ENCODE measurements at regions not wholly inside any gene's neighbourhood (a gene's known extent, or its start where the extent isn't known, plus 50 kb on each side); places are given as distances from the start of the nearest gene placed in this dataset.

DNA sequence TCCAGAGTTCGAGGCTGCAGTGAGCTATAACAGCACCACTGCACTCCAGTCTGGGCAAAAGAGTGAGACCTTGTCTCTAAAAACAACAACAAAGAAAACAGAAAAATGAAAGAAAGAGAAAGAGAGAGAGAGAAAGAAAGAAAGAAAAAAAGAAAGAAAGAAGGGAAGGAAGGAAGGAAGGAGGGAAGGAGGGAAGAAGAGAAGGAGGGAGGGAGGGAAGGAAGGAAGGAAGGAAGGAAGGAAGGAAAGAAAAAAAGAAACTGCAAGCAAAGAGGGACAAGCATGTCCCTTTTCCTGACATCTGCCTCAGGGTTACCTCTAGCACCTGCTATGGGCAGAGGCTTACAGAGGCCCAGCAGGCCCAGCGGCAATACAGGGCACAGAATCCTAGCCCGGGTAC, 475.0 kb downstream of the MIAT start:
- Histone ChIP-seq H3K4me1 (ENCODE audit: control insufficient read depth in 2 of 2, insufficient read depth in 2 of 2, low read length in 2 of 2) (no peaks in the 10 kb centered on the region), H3K36me3 (ENCODE audit: control insufficient read depth in 2 of 3, insufficient read depth in 3 of 3, low read length in 3 of 3) (no peaks in the 10 kb centered on the region), H3K27ac (ENCODE audit: low read depth, low read length) (no peak overlapping the region), H3K9me3 (ENCODE audit: control insufficient read depth in 2 of 3, low read length in 3 of 3) (peaks cover 0 to 3% (median 0%) of the 10 kb centered on the region in 3 experiments), H3K27me3 (ENCODE audit: control insufficient read depth in 2 of 2, insufficient read depth in 2 of 2, low read length in 2 of 2) (no peaks in the 10 kb centered on the region), H3K4me3 (ENCODE audit: low read length) (no peak overlapping the region)
- Mint-ChIP-seq H3K4me1 (peaks cover 0 to 5% (median 0%) of the 10 kb centered on the region in 7 donors), H3K27ac (no peak overlapping the region), H3K36me3 (no peaks in the 10 kb centered on the region), H3K4me3 (no peak overlapping the region), H3K9me3 (peaks cover 0 to 10% (median 3%) of the 10 kb centered on the region in 11 donors), H3K27me3 (peaks cover 2 to 56% (median 28%) of the 10 kb centered on the region in 5 donors)
- CTCF ChIA-PET = no interaction called here
- POLR2A ChIA-PET = no interaction called here
- DNase-seq = no peak
- ATAC-seq = no peak
- intact Hi-C loops (cut with micrococcal nuclease) = no loop called here

- Histone ChIP-seq H3K27me3 (ENCODE audit: control insufficient read depth in 2 of 2, insufficient read depth in 2 of 2, low read length in 2 of 2) (no peaks in the 10 kb centered on the region), H3K4me3 (ENCODE audit: low read length) (no peak overlapping the region), H3K27ac (ENCODE audit: low read depth, low read length) (no peak overlapping the region), H3K9me3 (ENCODE audit: control insufficient read depth in 2 of 3, low read length in 3 of 3) (peaks cover 0 to 3% (median 0%) of the 10 kb centered on the region in 3 experiments), H3K4me1 (ENCODE audit: control insufficient read depth in 2 of 2, insufficient read depth in 2 of 2, low read length in 2 of 2) (no peaks in the 10 kb centered on the region), H3K36me3 (ENCODE audit: control insufficient read depth in 2 of 3, insufficient read depth in 3 of 3, low read length in 3 of 3) (no peaks in the 10 kb centered on the region)
- ATAC-seq (peak; percentile 32), DNase-seq (no peak)
- intact Hi-C loops (cut with micrococcal nuclease) = no loop called here
- Mint-ChIP-seq H3K36me3 (no peaks in the 10 kb centered on the region), H3K4me3 (no peak overlapping the region), H3K9me3 (peaks cover 0 to 10% (median 3%) of the 10 kb centered on the region in 11 donors), H3K4me1 (peaks cover 0 to 5% (median 0%) of the 10 kb centered on the region in 7 donors), H3K27ac (no peak overlapping the region), H3K27me3 (peaks cover 0 to 61% (median 22%) of the 10 kb centered on the region in 5 donors)
- ChIA-PET CTCF (no interaction called here), POLR2A (no interaction called here)
These were observed 475.6 kb downstream of the MIAT start for GRCh38 chr22:27133019-27133431.

GRCh38 chr22:27133681-27134314, 476.4 kb downstream of the MIAT start:
- Mint-ChIP-seq H3K4me1 (peaks cover 0 to 5% (median 0%) of the 10 kb centered on the region in 7 donors), H3K9me3 (peaks cover 0 to 10% (median 3%) of the 10 kb centered on the region in 11 donors), H3K27me3 (peaks cover 0 to 58% (median 22%) of the 10 kb centered on the region in 5 donors), H3K4me3 (no peak overlapping the region), H3K27ac (no peak overlapping the region), H3K36me3 (no peaks in the 10 kb centered on the region)
- H3K27ac ChIP-seq (ENCODE audit: low read depth, low read length) = no peak overlapping the region
- no peaks in the 10 kb centered on the region for H3K36me3 ChIP-seq (ENCODE audit: control insufficient read depth in 2 of 3, insufficient read depth in 3 of 3, low read length in 3 of 3)
- no peaks in the 10 kb centered on the region for H3K4me1 ChIP-seq (ENCODE audit: control insufficient read depth in 2 of 2, insufficient read depth in 2 of 2, low read length in 2 of 2)
- peaks cover 0 to 3% (median 0%) of the 10 kb centered on the region in 3 experiments for H3K9me3 ChIP-seq (ENCODE audit: control insufficient read depth in 2 of 3, low read length in 3 of 3)
- no peak overlapping the region for H3K4me3 ChIP-seq (ENCODE audit: low read length)
- H3K27me3 ChIP-seq (ENCODE audit: control insufficient read depth in 2 of 2, insufficient read depth in 2 of 2, low read length in 2 of 2) = no peaks in the 10 kb centered on the region
- DNase-seq (no peak), ATAC-seq (no peak)
- ChIA-PET CTCF (no interaction called here), POLR2A (no interaction called here)
- intact Hi-C loops (cut with micrococcal nuclease) = no loop called here

- Histone ChIP-seq H3K36me3 (ENCODE audit: control insufficient read depth in 2 of 3, insufficient read depth in 3 of 3, low read length in 3 of 3) (no peaks in the 10 kb centered on the region), H3K27me3 (ENCODE audit: control insufficient read depth in 2 of 2, insufficient read depth in 2 of 2, low read length in 2 of 2) (no peaks in the 10 kb centered on the region), H3K27ac (ENCODE audit: low read depth, low read length) (no peak overlapping the region), H3K4me1 (ENCODE audit: control insufficient read depth in 2 of 2, insufficient read depth in 2 of 2, low read length in 2 of 2) (no peaks in the 10 kb centered on the region), H3K9me3 (ENCODE audit: control insufficient read depth in 2 of 3, low read length in 3 of 3) (peaks cover 0 to 3% (median 0%) of the 10 kb centered on the region in 3 experiments), H3K4me3 (ENCODE audit: low read length) (no peak overlapping the region)
- Mint-ChIP-seq H3K4me3 (no peak overlapping the region), H3K4me1 (peaks cover 0 to 5% (median 0%) of the 10 kb centered on the region in 7 donors), H3K27ac (no peak overlapping the region), H3K27me3 (peaks cover 0 to 53% (median 26%) of the 10 kb centered on the region in 5 donors), H3K36me3 (no peaks in the 10 kb centered on the region), H3K9me3 (peaks cover 0 to 10% (median 3%) of the 10 kb centered on the region in 11 donors)
- intact Hi-C loops (cut with micrococcal nuclease) = no loop called here
- ChIA-PET POLR2A (no interaction called here), CTCF (no interaction called here)
- DNase-seq (no peak), ATAC-seq (peak; percentile 88)
These were observed 476.9 kb downstream of the MIAT start for GRCh38 chr22:27134315-27134701.

- Histone ChIP-seq H3K36me3 (ENCODE audit: control insufficient read depth in 2 of 3, insufficient read depth in 3 of 3, low read length in 3 of 3) (no peaks in the 10 kb centered on the region), H3K27me3 (ENCODE audit: control insufficient read depth in 2 of 2, insufficient read depth in 2 of 2, low read length in 2 of 2) (no peaks in the 10 kb centered on the region), H3K9me3 (ENCODE audit: control insufficient read depth in 2 of 3, low read length in 3 of 3) (peaks cover 0 to 3% (median 0%) of the 10 kb centered on the region in 3 experiments), H3K27ac (ENCODE audit: low read depth, low read length) (no peak overlapping the region), H3K4me1 (ENCODE audit: control insufficient read depth in 2 of 2, insufficient read depth in 2 of 2, low read length in 2 of 2) (no peaks in the 10 kb centered on the region), H3K4me3 (ENCODE audit: low read length) (no peak overlapping the region)
- Mint-ChIP-seq H3K4me3 (no peak overlapping the region), H3K27me3 (peaks cover 0 to 52% (median 29%) of the 10 kb centered on the region in 5 donors), H3K36me3 (no peaks in the 10 kb centered on the region), H3K9me3 (peaks cover 0 to 10% (median 3%) of the 10 kb centered on the region in 11 donors), H3K27ac (no peak overlapping the region), H3K4me1 (peaks cover 0 to 5% (median 0%) of the 10 kb centered on the region in 7 donors)
- no peak for ATAC-seq
- ChIA-PET POLR2A (no interaction called here), CTCF (no interaction called here)
- DNase-seq = no peak
- intact Hi-C loops (cut with micrococcal nuclease) = no loop called here
These were observed 477.9 kb downstream of the MIAT start for GRCh38 chr22:27135031-27135981.

- Mint-ChIP-seq H3K27ac (no peak overlapping the region), H3K36me3 (no peaks in the 10 kb centered on the region), H3K4me3 (no peak overlapping the region), H3K9me3 (peaks cover 0 to 10% (median 3%) of the 10 kb centered on the region in 11 donors), H3K4me1 (peaks cover 0 to 5% (median 0%) of the 10 kb centered on the region in 7 donors), H3K27me3 (peaks cover 2 to 41% (median 25%) of the 10 kb centered on the region in 5 donors)
- no peaks in the 10 kb centered on the region for H3K36me3 ChIP-seq (ENCODE audit: control insufficient read depth in 2 of 3, insufficient read depth in 3 of 3, low read length in 3 of 3)
- no peak overlapping the region for H3K4me3 ChIP-seq (ENCODE audit: low read length)
- ChIA-PET POLR2A (no interaction called here), CTCF (no interaction called here)
- DNase-seq (no peak), ATAC-seq (no peak)
- H3K4me1 ChIP-seq (ENCODE audit: control insufficient read depth in 2 of 2, insufficient read depth in 2 of 2, low read length in 2 of 2) = no peaks in the 10 kb centered on the region
- no peak overlapping the region for H3K27ac ChIP-seq (ENCODE audit: low read depth, low read length)
- H3K9me3 ChIP-seq (ENCODE audit: control insufficient read depth in 2 of 3, low read length in 3 of 3) = peaks cover 0 to 3% (median 0%) of the 10 kb centered on the region in 3 experiments
- H3K27me3 ChIP-seq (ENCODE audit: control insufficient read depth in 2 of 2, insufficient read depth in 2 of 2, low read length in 2 of 2) = no peaks in the 10 kb centered on the region
- intact Hi-C loops (cut with micrococcal nuclease) = no loop called here
These were observed 479.2 kb downstream of the MIAT start for GRCh38 chr22:27136596-27136995.

Data from naive thymus-derived CD4-positive, alpha-beta T cell (primary cell).